ENCODE measurements at regions not wholly inside any gene's neighbourhood (a gene's known extent, or its start where the extent isn't known, plus 50 kb on each side); places are given as distances from the start of the nearest gene placed in this dataset.

DNA sequence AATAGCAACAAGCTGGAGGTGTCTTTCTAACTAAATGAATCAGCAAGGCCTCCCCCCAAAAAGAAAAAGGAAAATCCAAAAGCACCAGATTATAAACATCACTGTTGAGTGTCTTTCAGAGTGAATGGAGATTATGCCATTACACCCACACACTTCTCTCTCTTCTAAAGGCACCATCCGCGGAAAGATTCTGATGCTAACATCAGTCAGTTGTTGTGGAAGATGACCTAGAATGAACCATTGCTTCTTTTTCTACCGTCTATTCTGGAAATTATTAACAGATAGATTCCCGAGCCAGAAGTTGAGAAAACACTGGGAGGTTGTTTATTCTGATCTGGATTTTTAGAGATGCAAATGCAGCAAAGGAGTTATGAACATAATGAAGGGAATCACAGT lies 60.9 kb upstream of the FAM20A start:
- Histone ChIP-seq H3K36me3 (ENCODE audit: insufficient read depth) (no peaks in the 10 kb centered on the region), H3K27ac (ENCODE audit: low read depth) (no peak overlapping the region), H3K4me3 (ENCODE audit: low read depth, low read length) (no peak overlapping the region), H3K4me1 (ENCODE audit: insufficient read depth) (no peaks in the 10 kb centered on the region)
- DNase-seq (ENCODE audit: extremely low spot score): no peak
- 56% methylated on average over 4 of the region's 4 CpGs for WGBS

DNA sequence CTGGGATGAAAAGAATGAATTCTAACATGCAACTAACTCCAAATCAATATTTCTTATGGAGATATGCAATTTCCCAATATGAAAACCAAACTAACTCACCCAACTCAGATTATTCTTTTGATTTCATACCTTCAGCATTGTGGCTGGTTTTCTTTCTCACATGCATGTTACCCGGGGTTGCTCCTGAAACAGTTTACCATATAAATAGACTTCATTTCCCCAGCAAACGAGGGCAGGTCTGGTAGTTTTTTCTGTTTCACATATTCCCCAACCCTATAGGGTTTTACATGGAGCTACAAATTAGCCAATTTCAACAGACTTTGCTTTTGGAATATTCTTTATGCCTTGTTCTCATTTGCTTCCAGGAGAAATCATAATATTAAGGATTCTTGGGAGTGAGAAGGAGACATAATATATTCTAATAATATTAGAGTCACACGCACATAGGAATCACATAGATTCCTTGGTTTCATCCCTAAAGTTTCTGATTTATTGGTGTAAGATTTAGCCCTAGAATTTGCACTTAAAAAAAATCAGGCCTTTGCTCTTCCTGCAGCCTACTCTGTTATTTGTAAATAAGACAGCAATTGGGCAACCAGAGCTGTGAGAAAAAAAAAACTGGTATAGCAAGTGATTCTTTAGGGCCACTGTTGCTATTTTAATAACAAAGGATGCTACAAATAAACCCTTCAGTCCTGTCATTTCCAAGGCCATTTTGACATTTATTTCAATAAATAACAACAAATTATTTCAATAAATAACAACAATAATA lies 60.3 kb upstream of the FAM20A start:
- Histone ChIP-seq H3K4me1 (ENCODE audit: insufficient read depth) (no peaks in the 10 kb centered on the region), H3K4me3 (ENCODE audit: low read depth, low read length) (no peak overlapping the region), H3K36me3 (ENCODE audit: insufficient read depth) (no peaks in the 10 kb centered on the region), H3K27ac (ENCODE audit: low read depth) (no peak overlapping the region)
- WGBS: 79% methylated on average over 3 of the region's 3 CpGs
- DNase-seq (ENCODE audit: extremely low spot score): no peak

- 70% methylated on average over 3 of the region's 3 CpGs for WGBS
- no peak for DNase-seq (ENCODE audit: extremely low spot score)
- no peaks in the 10 kb centered on the region for H3K36me3 ChIP-seq (ENCODE audit: insufficient read depth)
Measured at GRCh38 chr17:68660302-68660701, 59.1 kb upstream of the FAM20A start.

DNA sequence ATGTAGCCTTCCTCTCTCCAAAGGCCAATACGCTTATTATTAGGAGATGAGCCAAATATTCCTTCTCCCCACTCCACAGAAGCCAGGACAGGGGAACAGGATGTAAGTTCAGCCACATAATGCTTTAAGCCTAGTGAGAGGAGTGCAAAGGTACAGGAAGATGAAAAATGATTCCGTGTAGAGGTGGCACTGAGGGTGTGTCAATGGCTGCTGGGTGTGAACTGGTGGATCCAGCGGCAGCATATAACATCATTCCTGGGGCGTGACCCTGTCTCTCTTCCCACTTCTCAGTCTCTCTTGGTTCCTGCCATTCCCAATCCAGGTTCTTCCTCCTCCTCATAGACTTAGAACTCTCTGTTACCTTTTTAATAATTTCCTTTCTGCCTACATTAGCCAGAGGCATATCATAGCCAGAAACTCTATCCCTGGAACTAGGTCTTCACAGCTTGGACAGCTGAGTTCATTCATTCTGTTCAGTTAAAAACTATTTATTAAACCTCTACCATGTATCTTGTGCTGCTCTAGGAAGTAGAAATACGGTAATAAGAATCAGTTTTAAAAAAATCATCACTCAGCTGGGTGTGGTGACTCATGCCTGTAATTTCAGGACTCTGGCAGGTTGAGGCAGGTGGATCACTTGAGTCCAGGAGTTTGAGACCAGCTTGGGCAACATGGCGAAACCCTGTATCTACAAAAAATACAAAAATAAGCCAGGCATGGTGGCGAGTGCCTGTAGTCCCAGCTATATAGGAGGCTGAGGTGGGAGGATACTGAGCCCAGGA lies 58.0 kb upstream of the FAM20A start:
- Histone ChIP-seq H3K27ac (ENCODE audit: low read depth) (no peak overlapping the region), H3K4me1 (ENCODE audit: insufficient read depth) (no peaks in the 10 kb centered on the region), H3K36me3 (ENCODE audit: insufficient read depth) (no peaks in the 10 kb centered on the region), H3K4me3 (ENCODE audit: low read depth, low read length) (no peak overlapping the region)
- 84% methylated on average over 7 of the region's 7 CpGs for WGBS
- DNase-seq (ENCODE audit: extremely low spot score): no peak

More at GRCh38 chr17:68660302-68660701, 59.1 kb upstream of the FAM20A start:
- H3K27ac ChIP-seq (ENCODE audit: low read depth): no peak overlapping the region
- H3K4me3 ChIP-seq (ENCODE audit: low read depth, low read length): no peak overlapping the region
- no peaks in the 10 kb centered on the region for H3K4me1 ChIP-seq (ENCODE audit: insufficient read depth)

DNA sequence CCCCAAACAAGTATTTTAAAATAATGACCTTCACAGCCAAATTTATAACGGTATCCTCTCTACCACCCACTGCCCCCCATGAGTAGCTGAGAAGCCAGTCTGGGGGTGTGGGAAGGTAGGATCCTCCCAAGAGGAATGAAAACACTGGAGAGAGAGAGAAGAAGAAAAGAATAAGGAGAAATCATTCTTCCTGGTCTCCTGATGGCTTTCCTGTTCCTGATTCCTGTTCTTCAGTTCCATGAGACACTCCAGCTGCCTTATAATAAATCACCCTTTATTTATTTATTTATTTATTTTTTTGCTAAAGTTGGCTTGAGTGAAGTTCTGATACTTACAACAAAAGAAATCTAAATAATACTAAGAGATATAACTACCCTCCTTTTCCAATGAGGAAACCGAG lies 56.4 kb upstream of the FAM20A start:
- H3K4me1 ChIP-seq (ENCODE audit: insufficient read depth): no peaks in the 10 kb centered on the region
- no peak overlapping the region for H3K27ac ChIP-seq (ENCODE audit: low read depth)
- 63% methylated on average over 2 of the region's 2 CpGs for WGBS
- no peak for DNase-seq (ENCODE audit: extremely low spot score)
- H3K4me3 ChIP-seq (ENCODE audit: low read depth, low read length): no peak overlapping the region
- no peaks in the 10 kb centered on the region for H3K36me3 ChIP-seq (ENCODE audit: insufficient read depth)

GRCh38 chr17:68657166-68657565 lies 56.0 kb upstream of the FAM20A start:
- Histone ChIP-seq H3K36me3 (ENCODE audit: insufficient read depth) (no peaks in the 10 kb centered on the region), H3K4me3 (ENCODE audit: low read depth, low read length) (no peak overlapping the region), H3K27ac (ENCODE audit: low read depth) (no peak overlapping the region), H3K4me1 (ENCODE audit: insufficient read depth) (no peaks in the 10 kb centered on the region)
- WGBS: 49% methylated on average over 4 of the region's 4 CpGs
- DNase-seq (ENCODE audit: extremely low spot score): no peak

DNA sequence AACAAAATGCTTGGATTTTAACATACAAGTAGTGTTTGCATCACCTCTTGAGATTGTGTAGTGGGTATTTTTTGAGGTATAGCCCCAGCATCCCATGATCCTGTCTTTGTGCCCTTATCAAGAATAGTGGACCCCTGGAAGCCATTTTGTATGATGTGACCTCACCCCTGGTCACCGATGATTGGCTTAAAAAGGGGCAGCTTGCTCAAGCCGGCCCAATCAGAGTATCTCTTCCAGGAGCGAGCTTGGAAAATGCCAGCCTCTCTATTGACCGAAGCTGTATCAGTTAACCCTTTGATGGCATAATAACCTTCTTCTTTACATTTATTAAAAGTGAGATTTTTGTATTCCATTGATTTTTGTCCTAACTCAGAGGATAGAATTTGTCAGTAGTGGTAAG lies 55.5 kb upstream of the FAM20A start:
- 43% methylated on average over 4 of the region's 4 CpGs for WGBS
- Histone ChIP-seq H3K4me3 (ENCODE audit: low read depth, low read length) (no peak overlapping the region), H3K27ac (ENCODE audit: low read depth) (no peak overlapping the region), H3K36me3 (ENCODE audit: insufficient read depth) (no peaks in the 10 kb centered on the region), H3K4me1 (ENCODE audit: insufficient read depth) (no peaks in the 10 kb centered on the region)
- no peak for DNase-seq (ENCODE audit: extremely low spot score)

Measured in urinary bladder (tissue), 3 donors.